GM13976 (cell line): ENCODE measurements at regions not wholly inside any gene's neighbourhood (a gene's known extent, or its start where the extent isn't known, plus 50 kb on each side); places are given as distances from the start of the nearest gene placed in this dataset.
"Not testable (repeated sequence)": the region's sequence is repeated elsewhere in the genome, so short reads cannot be mapped to it uniquely, and the experiment has no call there.

Source experiments
- DNase-seq: peaks from one replicate; pipeline ENCODE4 v3.0.0; 2012; ENCODE audit warnings: low spot score
- in situ Hi-C: fragments of 300-500 bp; cut with MboI; formaldehyde crosslinking; loops from one replicate; pipeline ENCODE4 v1.12.0; 2022; ENCODE audit warnings: low sequenced_read_pairs, mixed read lengths, inconsistent platforms; ENCODE audit not compliant: unreplicated experiment

DNA sequence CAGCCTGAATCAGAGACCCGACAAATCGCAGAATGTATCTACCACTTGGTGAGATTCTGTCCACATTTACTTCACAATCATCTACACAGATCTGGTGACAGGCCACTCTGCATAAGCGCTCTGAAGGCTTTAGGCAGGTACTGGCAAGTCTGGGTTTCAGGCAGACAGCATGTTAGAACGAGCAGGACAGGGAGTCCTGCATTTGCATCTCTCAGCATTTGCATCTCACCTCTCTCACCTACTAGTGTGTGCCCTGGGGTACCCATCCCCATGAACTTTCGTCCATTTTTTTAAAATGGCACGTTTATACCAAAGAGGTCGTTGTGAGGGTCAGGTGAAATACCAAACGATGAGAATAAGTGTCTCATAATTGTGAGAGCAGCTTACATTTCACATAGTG lies 108.2 kb downstream of the SPATA31A1 start:
- in situ Hi-C loops, DNase-seq: not testable (repeated sequence)

DNA sequence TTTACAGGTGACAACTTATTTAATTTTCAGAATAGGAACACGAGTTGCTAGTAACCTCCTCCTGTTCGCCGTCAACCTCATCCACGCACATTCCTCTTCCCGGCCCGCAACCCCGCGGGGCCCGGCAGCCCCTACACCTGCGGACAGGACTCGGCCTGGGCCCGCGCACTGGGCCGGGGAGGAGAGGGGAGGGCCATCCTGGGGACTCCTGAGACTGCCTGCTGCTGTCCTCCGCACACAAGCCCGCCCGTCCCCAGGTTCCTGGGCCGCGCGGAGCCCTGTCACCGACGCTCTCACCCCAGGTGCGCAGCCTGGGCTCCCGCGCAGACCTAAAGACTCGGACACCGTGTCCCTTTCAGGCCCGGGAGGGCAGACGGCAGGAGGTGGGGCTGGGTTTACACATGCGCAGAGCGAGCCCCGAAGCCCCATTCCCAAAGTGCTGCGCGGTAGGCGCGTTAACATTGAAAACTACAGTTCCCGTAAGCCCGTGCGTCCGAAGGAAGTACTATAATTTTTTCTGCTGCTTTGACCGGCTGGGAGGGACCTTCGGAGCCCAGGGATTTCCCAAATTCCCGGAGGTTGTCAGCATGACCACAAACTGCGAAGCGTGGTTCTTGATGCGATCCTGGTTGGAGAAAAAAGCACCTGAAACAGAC lies 108.8 kb downstream of the SPATA31A1 start:
- DNase-seq, in situ Hi-C loops: not testable (repeated sequence)

DNA sequence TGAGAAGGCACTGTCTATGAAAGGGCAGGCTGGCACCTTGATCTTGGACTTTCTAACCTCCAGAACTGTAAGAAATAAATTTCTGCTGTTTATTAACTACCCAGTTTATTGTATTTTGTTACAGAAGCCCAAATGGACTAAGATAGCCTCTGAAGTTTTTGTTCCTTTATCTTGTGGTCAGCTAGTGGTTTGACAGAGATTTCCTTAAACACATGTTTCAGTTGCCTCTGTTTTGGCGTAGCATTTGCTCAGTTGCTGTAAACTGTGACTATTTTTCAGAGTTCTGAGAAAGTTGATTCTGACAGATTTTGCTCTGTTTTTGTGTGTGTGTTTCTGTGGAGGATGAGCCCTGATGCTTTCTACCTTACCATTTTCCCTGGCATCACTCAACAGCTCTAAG lies 119.0 kb downstream of the SPATA31A1 start:
- in situ Hi-C loops, DNase-seq: not testable (repeated sequence)

DNA sequence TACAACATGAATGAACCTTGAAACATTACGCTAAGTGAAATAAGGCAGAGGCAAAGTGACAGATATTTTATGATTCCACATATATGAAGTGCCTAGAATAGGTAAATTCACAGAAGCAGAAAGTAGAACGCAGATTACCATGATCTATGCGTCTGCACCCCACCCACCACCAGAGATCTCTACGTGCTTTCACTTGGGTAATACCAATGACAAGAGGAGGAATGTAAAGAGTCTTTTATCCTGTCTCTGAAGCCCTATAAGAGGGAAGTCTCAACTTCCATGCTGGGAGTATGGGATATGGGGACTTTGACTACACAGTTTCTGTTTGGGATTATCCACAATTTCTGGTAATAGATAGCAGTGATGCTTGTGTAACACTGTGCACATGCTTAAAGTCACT lies 127.6 kb downstream of the SPATA31A1 start:
- in situ Hi-C loops, DNase-seq: not testable (repeated sequence)

DNA sequence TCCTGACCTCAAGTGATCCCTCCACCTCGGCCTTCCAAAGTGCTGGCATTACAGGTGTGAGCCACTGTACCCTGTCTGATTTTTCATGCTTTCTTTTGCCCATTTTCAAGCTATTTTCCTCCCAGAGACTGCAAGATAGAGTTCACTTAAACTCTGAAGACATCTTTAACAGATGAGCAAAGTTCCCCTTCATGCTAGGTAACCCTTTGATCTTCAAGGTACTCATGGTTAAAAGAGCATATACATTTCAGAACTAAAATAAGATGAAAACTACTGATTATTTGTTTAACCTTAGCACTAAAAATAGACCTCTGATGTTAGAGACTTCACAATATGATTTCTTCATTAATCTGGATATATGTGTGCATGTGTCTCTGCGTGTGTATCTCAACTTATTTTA lies 128.4 kb downstream of the SPATA31A1 start:
- peak; percentile 4 for DNase-seq
- in situ Hi-C loops, result not testable (repeated sequence)

DNA sequence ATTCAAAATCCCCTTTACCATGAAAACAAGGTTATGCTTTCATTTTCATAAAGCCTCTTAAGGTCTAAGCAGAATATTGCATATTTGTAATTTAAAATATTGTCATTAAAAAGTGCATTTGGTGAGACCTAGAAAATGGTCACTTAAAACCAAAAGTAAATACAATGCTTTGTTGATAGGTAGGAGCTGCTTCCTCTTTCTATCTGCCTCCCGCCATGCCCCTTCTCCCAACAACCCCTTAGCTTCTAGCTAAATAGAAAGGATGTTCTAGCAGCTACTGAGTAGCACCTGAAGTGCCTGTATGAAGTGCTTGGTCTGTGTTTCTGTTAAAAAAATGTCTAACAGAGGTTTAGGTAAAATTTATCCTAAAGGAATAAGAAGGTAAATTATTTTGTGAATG lies 128.8 kb downstream of the SPATA31A1 start:
- DNase-seq, in situ Hi-C loops: not testable (repeated sequence)

DNA sequence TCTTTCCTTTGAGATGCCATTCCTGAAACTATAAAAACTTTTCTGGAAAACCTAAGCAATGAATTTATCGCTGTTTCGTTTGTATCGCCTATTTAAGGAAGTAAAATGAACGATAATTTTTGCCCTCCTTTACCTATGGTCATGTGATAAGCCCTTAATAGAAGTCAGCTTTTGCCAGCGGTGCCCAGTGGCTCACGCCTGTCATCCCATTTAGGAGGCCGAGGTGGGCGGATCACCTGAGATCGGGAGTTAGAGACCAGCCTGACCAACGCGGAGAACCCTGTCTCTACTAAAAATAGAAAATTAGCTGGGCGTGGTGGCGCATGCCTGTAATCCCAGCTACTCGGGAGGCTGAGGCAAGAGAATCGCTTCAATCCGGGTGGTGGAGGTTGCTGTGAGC lies 132.0 kb downstream of the SPATA31A1 start:
- in situ Hi-C loops, DNase-seq: not testable (repeated sequence)

DNA sequence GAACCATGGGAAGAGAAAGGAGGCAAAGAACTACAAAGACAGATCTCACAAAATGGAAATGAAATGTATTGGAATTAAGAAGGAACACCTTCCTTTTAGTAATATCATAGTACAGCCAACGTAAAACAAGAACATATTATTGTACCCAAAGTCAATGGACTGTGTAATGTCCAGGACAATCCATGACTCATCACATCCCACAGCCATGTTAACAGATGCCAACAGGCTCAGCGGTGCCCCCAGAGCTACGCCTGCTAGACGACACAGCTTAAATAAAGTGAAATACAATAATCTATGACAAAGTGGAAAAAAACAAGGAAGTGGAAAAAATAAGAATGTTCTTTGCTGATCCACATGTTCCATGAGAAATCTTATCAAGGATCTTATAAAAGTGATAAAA lies 140.8 kb downstream of the SPATA31A1 start:
- DNase-seq, in situ Hi-C loops: not testable (repeated sequence)

DNA sequence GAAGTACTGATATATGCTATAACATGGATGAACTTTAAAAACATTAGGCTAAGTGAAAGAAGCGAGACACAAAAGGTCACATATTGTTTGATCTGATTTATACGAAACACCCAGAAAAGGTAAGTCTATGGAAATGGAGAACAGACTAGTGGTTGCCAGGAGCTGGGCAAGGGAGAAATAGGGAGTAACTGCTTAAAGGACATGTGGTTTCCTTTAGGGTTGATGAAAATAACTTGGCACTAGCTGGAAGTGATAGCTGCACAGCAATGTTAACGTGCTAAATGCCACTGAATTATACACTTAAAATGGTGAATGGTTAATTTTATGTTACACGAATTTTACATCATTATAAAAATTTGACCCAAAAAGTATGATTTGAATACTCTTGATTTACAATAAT lies 147.7 kb downstream of the SPATA31A1 start:
- in situ Hi-C loops, result not testable (repeated sequence)

DNA sequence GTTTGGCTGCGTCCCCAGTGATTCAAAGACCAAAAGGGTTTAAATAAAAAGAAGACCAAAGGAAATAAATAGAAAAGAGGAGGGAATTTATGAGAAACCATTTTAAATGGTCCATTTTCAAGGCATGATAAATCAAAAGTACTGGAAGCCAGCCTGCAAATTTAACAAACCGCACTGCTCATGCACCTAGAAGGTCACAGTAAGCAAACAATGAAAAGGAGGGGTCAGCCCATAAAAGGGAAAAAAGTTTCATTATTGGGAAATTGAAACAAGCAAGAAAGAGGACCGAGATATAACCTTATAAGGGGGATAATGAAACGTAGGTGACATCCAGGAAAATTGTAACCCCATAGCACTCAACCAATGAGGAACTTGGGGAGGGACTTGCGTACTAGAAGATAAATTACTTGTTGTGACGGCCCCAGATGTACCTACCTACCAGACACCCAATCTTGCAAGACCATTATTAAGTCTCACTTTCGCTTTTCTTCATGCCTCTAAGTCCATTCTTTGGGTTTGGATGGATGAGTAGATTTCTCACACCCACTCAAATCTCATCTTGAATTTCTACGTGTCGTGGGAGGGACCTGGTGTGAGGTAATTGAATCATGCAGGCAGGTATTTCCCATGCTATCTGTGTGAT lies 172.0 kb downstream of the SPATA31A1 start:
- DNase-seq, in situ Hi-C loops: not testable (repeated sequence)

More for the DNA sequence above, 147.7 kb downstream of the SPATA31A1 start:
- DNase-seq, result not testable (repeated sequence)

DNA sequence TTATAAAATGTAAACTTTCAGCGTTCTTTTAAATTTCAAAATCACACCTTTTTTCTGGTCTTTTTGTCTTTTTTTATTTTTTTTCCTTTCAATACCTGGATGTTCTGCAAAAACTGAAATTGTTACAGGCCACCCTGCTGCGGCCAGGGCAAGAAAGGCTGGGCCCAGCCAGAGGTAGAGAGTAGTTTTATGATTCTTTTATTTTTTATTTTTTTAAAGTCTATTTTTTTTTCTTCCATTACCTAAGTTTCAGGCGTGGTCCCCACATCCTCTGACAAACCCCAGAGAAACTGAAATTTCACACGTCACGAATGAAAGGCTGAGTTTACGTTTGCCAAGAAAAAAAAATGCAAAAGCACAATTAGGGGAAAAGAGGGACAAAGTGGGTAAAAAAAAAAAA lies 177.1 kb downstream of the SPATA31A1 start:
- in situ Hi-C loops, DNase-seq: not testable (repeated sequence)

DNA sequence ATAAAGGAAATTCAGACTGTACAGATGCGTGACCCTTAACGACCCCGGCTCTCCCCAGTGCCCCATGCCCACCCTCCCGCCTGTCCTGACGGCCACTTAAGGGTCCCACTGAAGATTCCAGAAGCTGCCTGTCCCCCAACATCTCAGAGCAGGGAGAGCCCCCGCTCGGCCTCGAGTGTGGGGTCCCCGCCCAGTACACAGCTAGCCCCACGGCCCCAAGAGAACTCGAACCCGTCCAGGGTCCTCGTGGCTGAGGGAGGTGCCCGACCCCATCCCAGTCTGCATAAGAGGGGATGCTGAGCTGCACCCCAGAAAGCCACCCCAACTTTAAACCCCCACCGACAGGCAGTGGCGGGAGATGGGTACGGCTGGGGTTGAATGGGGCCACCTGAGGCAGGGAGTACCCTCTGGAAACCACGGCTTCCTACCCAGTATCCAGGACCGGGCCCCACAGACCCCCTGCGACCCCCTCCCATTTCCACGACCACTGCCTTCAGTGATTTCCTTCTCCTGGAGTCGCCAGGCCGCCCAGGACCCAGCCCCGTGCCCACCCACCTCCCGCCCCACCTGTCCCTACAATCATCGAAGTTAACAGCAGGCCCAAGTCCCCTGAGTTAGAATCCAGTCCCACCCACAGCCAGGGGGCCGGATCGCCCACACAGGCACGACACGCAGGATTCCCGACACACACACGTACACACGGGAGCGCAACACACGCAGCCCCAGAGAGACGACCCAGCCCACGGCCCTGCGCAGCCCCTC lies 177.7 kb downstream of the SPATA31A1 start:
- DNase-seq, in situ Hi-C loops: not testable (repeated sequence)

DNA sequence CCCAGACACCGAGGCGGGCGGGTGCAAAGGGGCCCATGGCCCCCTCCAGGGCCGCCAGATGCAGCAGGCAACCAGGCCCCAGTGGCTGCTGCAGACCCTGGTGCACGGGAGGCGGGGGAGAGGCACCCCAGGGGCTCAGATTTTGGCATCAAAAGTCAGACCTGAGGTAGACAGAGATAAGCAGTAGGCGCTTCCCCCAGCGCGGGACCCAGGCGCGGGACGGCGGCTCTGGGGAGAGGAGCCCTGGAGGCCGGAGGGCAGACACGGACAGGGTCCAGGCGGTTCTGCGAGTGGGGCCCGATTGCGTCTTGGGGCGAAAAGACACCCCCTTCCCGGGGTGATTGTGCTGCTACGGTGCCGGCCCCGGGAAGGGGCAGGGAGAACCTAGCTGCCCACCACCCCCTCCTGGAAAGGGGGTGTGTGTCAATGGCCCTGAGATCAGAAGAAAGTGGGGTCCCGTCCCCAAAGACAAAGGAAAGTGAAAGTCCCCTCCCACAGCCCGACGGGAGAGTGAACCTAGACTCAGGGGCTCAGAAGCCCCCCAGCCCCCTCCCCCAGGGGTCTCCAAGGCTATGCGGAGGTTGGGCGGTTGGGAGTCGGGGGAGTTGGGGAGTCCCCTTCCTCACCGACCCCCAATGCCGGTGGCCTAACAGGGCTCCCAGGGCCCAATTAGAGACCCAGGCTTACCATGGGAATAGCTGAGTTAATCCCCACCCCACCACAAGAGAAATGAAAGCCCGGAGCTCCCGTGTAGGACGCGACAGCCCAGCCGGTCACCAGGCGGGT lies 178.5 kb downstream of the SPATA31A1 start:
- in situ Hi-C loops, DNase-seq: not testable (repeated sequence)

DNA sequence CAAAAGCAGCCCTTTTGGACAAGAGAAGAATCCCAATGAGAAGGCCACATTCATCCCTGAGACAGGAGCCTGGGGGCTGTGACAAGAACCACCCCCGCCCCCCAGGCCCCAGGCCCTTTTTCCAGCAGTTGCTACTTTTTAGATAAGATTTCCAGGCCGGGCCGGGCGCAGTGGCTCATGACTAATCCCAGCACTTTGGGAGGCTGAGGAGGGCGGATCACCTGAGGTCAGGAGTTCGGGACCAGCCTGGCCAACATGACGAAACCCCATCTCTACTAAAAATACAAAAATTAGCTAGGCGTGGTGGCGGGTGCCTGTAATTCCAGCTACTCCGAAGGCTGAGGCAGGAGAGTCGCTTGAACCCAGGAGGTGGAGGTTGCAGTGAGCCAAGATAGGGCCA lies 179.4 kb downstream of the SPATA31A1 start:
- in situ Hi-C loops, DNase-seq: not testable (repeated sequence)

DNA sequence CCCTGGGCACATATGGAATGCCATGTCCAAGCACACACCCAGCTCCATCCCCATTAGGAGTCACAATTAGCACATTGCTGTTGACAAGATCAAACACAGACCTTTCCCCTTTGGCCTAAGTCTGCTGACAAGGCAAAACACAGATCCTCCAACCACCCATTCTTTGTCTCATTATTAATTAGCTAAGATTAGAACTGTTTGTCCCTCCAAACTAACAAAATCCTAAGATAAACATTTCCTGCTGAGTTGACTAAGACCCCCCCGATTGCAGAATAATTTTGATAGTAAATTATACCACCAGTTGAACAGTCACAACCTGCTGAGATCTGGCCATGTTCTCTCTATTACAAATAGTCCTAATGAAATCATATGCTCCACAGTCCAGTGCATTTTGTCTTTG lies 186.7 kb downstream of the SPATA31A1 start:
- DNase-seq, in situ Hi-C loops: not testable (repeated sequence)

DNA sequence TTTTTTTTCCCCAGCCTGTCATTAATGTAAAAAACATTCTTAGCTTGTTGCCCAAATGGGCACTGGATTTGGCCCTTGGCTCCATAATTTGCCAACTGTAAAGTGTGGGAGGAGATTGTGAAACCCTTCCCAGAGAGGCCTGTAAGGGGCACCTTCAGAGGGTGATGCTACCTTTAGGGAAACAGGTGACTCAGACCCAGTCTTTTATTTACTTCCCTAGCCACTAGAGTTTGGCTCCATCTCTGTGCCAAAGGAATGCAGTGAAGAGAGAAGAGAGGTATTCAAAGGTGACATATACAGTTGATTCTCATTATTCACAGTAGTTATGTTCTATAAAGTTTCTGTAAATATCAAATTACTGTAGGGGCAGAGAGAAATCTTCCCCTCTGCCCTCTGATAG lies 189.6 kb downstream of the SPATA31A1 start:
- in situ Hi-C loops, DNase-seq: not testable (repeated sequence)

DNA sequence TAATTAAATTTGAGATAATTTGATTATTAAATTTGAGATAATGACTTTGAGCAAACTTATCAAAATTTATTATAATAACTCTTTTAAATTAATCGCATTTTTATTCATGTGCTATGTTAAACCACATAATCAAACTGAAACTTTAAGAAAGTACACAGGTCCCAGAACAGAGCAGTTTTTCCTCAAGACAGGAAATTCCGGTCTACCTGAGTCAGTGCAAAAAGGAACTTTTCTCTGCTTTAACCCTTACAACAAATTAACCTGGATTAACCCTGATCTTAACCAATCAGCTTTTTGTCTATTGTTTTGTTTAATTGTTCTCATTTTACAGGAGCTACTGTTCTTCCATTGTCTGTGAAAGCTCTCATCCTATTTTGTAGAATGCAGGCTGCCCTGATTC lies 195.1 kb downstream of the SPATA31A1 start:
- in situ Hi-C loops, DNase-seq: not testable (repeated sequence)

DNA sequence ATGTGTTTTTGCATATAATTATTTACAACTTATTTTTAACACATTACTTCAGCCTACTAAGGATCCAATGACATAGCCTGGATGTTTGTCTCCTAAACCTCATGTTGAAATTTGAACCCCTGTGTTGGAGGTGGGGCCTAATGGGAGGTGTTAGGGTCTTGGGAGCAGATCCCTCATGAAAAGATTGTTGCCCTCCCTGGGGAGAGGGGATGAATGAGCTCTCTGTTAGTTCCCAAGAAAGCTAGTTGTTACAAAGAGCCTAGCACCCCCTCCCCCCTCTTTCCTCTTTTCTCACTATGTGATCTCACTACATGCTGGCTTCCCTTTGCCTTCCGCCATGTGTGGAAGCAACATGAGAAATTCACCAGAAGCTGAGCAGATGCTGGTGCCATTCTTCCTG lies 196.1 kb downstream of the SPATA31A1 start:
- DNase-seq, in situ Hi-C loops: not testable (repeated sequence)
